ENCODE measurements at regions not wholly inside any gene's neighbourhood (a gene's known extent, or its start where the extent isn't known, plus 50 kb on each side); places are given as distances from the start of the nearest gene placed in this dataset.
A peak's percentile ranks its signal among the peaks of the same experiment; 100 is the strongest.

- WGBS, result 35% methylated on average over 2 of the region's 2 CpGs
- Histone ChIP-seq H3K4me1 (replicated peaks) (no peaks in the 10 kb centered on the region), H3K27ac (no peak overlapping the region), H3K36me3 (no peaks in the 10 kb centered on the region), H3K9me3 (no peaks in the 10 kb centered on the region), H3K4me3 (no peak overlapping the region), H3K27me3 (replicated peaks; ENCODE audit: insufficient read depth) (no peaks in the 10 kb centered on the region)
- TF ChIP-seq POLR2A (IDR thresholded peaks at IDR 0.05), result no peak
- no peak for TF ChIP-seq POLR2AphosphoS5 (IDR thresholded peaks at IDR 0.05)
- TF ChIP-seq, protein P1, sequence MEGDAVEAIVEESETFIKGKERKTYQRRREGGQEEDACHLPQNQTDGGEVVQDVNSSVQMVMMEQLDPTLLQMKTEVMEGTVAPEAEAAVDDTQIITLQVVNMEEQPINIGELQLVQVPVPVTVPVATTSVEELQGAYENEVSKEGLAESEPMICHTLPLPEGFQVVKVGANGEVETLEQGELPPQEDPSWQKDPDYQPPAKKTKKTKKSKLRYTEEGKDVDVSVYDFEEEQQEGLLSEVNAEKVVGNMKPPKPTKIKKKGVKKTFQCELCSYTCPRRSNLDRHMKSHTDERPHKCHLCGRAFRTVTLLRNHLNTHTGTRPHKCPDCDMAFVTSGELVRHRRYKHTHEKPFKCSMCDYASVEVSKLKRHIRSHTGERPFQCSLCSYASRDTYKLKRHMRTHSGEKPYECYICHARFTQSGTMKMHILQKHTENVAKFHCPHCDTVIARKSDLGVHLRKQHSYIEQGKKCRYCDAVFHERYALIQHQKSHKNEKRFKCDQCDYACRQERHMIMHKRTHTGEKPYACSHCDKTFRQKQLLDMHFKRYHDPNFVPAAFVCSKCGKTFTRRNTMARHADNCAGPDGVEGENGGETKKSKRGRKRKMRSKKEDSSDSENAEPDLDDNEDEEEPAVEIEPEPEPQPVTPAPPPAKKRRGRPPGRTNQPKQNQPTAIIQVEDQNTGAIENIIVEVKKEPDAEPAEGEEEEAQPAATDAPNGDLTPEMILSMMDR (IDR thresholded peaks at IDR 0.05), result no peak
- intact Hi-C loops (cut with DNase I), result no loop called here
- no peak for DNase-seq (ENCODE audit: low spot score)
Observed at GRCh38 chr7:15018981-15019380, 116.4 kb upstream of the DGKB start.

- Histone ChIP-seq H3K36me3 (no peaks in the 10 kb centered on the region), H3K4me3 (no peak overlapping the region), H3K9me3 (no peaks in the 10 kb centered on the region), H3K4me1 (replicated peaks) (no peaks in the 10 kb centered on the region), H3K27ac (no peak overlapping the region), H3K27me3 (replicated peaks; ENCODE audit: insufficient read depth) (no peaks in the 10 kb centered on the region)
- TF ChIP-seq POLR2AphosphoS5 (IDR thresholded peaks at IDR 0.05) (no peak), POLR2A (IDR thresholded peaks at IDR 0.05) (no peak)
- TF ChIP-seq, protein P1 (IDR thresholded peaks at IDR 0.05), result no peak
- 16% methylated on average over 2 of the region's 2 CpGs for WGBS
- DNase-seq (ENCODE audit: low spot score), result no peak
- intact Hi-C loops (cut with DNase I), result loop anchor here (2.0 kb wide), 1 partner anchor 300 kb away; no protein-coding TSS in a partner anchor
Observed at GRCh38 chr7:15016766-15017165, 114.2 kb upstream of the DGKB start.

DNA sequence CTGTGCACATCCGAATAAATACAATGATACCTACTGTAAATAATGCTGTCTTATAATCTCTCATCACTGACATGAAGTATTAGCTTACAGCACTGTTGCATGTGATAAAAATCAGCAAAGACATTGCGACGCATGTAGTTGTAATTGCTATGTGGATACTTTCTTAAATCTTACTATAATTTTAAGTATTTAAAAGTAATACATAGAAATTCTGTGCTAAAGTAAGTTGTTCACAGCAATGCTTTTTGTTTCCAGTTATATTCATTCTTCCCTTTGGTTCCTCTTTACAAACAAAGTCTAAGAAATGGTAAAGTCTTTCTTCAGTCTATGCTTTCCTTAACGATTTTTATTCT is 113.7 kb upstream of the DGKB start:
- H3K4me1 ChIP-seq (replicated peaks), result no peaks in the 10 kb centered on the region
- WGBS, result 14% methylated on average over 4 of the region's 4 CpGs
- no peaks in the 10 kb centered on the region for H3K9me3 ChIP-seq
- intact Hi-C loops (cut with DNase I), result loop anchor here (2.0 kb wide), 1 partner anchor 299 kb away; no protein-coding TSS in a partner anchor
- no peaks in the 10 kb centered on the region for H3K27me3 ChIP-seq (replicated peaks; ENCODE audit: insufficient read depth)
- DNase-seq (ENCODE audit: low spot score), result no peak
- TF ChIP-seq, protein P1 (IDR thresholded peaks at IDR 0.05), result peak in 1 of 4 experiments; percentile 2
- TF ChIP-seq POLR2AphosphoS5 (IDR thresholded peaks at IDR 0.05), result no peak
- no peak overlapping the region for H3K27ac ChIP-seq
- no peak overlapping the region for H3K4me3 ChIP-seq
- H3K36me3 ChIP-seq, result no peaks in the 10 kb centered on the region

GRCh38 chr7:15015545-15016314 is 113.2 kb upstream of the DGKB start:
- peak; percentile 59 for DNase-seq (ENCODE audit: low spot score)
- WGBS, result 9% methylated on average over 8 of the region's 8 CpGs
- no peaks in the 10 kb centered on the region for H3K4me1 ChIP-seq (replicated peaks)
- no peak overlapping the region for H3K27ac ChIP-seq
- H3K4me3 ChIP-seq, result no peak overlapping the region
- intact Hi-C loops (cut with DNase I), result loop anchor here (2.0 kb wide), 1 partner anchor 299 kb away; no protein-coding TSS in a partner anchor
- TF ChIP-seq, protein P1 (IDR thresholded peaks at IDR 0.05), result peak; percentile 36 to 86 (median 70)
- TF ChIP-seq POLR2AphosphoS5 (IDR thresholded peaks at IDR 0.05), result no peak
- H3K36me3 ChIP-seq, result no peaks in the 10 kb centered on the region
- H3K9me3 ChIP-seq, result no peaks in the 10 kb centered on the region
- H3K27me3 ChIP-seq (replicated peaks; ENCODE audit: insufficient read depth), result no peaks in the 10 kb centered on the region

- TF ChIP-seq POLR2A (IDR thresholded peaks at IDR 0.05) (no peak), POLR2AphosphoS5 (IDR thresholded peaks at IDR 0.05) (no peak)
- TF ChIP-seq, protein P1 (IDR thresholded peaks at IDR 0.05), result no peak
- no peaks in the 10 kb centered on the region for H3K27me3 ChIP-seq (replicated peaks; ENCODE audit: insufficient read depth)
- WGBS, result 93% methylated on average over 4 of the region's 4 CpGs
- no peaks in the 10 kb centered on the region for H3K9me3 ChIP-seq
- intact Hi-C loops (cut with DNase I), result no loop called here
- H3K4me1 ChIP-seq (replicated peaks), result no peaks in the 10 kb centered on the region
- no peak overlapping the region for H3K27ac ChIP-seq
- no peaks in the 10 kb centered on the region for H3K36me3 ChIP-seq
- no peak for DNase-seq (ENCODE audit: low spot score)
- H3K4me3 ChIP-seq, result no peak overlapping the region
Observed at GRCh38 chr7:15012135-15012534, 109.6 kb upstream of the DGKB start.
